ENCODE measurements at regions not wholly inside any gene's neighbourhood (a gene's known extent, or its start where the extent isn't known, plus 50 kb on each side); places are given as distances from the start of the nearest gene placed in this dataset.
"Not testable (repeated sequence)": the region's sequence is repeated elsewhere in the genome, so short reads cannot be mapped to it uniquely, and the experiment has no call there.

DNA sequence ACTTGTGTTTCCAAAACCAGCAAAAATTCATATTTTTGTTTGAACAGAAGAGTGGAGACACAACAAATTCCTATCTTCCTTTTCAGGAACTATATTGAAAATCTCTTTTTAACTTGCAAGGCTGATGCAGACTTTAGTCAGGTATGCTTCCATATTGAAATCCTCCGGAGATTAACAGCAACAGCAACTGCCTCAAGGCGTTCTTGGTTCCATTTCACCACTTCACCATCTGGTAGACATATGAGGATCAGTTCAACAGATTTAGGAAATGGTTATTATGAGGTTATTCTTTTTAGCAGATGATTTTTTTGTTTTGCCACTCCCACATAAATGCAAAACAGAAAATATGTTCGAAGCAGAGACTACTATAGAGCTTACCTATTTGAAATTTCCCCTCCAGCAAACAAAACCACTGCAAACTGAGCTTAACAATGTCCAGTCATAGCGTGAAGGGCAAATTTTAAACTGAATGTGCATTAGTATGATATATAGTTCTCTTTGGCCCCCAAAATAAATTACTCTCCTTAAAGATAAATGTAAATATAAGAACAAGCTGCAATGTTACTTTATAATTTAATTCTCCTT, 520.5 kb upstream of the ADGRB3 start:
- TF ChIP-seq, protein P1, sequence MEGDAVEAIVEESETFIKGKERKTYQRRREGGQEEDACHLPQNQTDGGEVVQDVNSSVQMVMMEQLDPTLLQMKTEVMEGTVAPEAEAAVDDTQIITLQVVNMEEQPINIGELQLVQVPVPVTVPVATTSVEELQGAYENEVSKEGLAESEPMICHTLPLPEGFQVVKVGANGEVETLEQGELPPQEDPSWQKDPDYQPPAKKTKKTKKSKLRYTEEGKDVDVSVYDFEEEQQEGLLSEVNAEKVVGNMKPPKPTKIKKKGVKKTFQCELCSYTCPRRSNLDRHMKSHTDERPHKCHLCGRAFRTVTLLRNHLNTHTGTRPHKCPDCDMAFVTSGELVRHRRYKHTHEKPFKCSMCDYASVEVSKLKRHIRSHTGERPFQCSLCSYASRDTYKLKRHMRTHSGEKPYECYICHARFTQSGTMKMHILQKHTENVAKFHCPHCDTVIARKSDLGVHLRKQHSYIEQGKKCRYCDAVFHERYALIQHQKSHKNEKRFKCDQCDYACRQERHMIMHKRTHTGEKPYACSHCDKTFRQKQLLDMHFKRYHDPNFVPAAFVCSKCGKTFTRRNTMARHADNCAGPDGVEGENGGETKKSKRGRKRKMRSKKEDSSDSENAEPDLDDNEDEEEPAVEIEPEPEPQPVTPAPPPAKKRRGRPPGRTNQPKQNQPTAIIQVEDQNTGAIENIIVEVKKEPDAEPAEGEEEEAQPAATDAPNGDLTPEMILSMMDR (IDR thresholded peaks at IDR 0.05; ENCODE audit: borderline replicate concordance, insufficient read depth, low read depth, low read length), result no peak
- no peak overlapping the region for H3K4me3 ChIP-seq (ENCODE audit: low read depth, low read length)

DNA sequence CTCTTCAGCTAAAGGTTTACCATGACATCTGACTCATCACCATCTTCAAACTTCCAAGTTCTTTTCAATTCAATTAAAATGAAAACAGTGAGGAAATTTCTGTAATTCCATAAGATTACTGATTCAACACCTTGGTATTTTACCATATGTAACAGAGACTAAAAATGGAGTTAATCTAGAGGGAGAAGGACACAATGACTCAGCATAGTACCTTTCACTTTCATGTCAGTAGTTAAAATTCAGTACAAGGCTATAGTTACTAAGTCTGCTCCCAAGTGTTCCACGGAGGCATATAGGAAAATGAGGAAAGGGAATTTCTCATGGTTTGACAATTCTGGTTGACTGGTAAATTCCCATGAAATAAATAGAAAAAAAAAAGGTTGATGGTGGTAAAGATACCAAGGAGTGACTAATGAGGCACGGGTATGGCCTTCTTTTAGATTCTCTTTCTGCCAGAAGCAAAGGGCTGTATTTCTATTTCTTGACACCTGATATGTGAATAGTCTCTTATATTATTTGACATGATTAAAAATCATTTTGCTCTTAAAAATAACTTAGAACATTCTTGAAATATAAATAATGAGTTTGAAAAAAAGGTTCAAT, 526.7 kb upstream of the ADGRB3 start:
- H3K4me3 ChIP-seq (ENCODE audit: low read depth, low read length), result no peak overlapping the region
- TF ChIP-seq, protein P1 (IDR thresholded peaks at IDR 0.05; ENCODE audit: borderline replicate concordance, insufficient read depth, low read depth, low read length), result no peak

DNA sequence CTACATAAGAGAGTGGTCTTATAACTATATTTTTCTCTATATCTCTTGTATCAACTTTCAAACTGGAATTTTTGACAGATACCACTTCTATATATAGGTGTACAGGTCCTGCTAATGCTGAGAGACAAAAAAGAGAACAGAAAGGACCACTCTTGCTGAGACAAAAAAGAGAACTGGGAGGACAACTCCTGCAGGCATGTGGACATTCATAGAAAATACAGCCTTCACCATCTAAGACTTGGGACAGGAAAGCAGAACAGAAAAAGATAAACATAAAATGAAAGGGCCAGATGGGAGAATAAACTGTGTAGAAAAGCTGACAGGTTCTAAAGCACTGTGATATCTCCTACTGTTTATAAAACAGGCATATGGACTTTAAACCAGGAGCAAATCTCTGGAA, 541.0 kb upstream of the ADGRB3 start:
- TF ChIP-seq, protein P1 (IDR thresholded peaks at IDR 0.05; ENCODE audit: borderline replicate concordance, insufficient read depth, low read depth, low read length), result no peak
- no peak overlapping the region for H3K4me3 ChIP-seq (ENCODE audit: low read depth, low read length)

DNA sequence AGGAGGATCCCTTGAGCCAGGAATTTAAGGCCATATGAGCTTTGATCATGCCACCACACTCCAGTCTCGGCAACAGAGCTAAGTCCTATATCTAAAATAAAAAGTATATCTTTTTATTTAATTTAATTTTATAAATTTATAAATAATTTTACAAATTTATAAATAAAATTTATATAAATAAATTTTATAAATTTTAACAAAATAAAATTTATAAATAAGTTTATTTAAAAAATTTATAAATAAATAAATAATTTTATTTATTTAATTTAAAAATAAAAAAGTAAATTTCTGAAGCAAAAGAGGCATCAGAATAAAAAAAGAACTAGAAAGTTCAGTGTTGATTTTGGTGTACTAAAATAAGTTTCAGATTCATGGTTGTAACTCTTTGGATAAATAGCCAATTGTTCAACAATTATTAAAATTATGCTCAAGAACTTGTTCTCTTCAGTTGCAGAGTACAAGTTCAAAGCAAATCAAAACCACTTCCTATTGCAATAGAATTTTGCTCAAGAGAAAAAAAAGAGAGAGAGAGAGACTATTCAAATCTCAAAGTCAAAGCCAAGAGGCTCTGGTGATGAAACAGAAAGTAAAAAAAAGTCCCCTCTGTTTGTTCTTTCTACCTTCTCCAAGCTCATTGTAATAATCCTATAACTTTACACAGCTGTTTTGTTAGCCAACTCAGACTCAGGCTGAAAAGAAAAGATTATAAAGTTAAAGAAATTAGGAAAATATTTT, 547.5 kb upstream of the ADGRB3 start:
- H3K4me3 ChIP-seq (ENCODE audit: low read depth, low read length), result no peak overlapping the region
- TF ChIP-seq, protein P1 (IDR thresholded peaks at IDR 0.05; ENCODE audit: borderline replicate concordance, insufficient read depth, low read depth, low read length), result no peak

DNA sequence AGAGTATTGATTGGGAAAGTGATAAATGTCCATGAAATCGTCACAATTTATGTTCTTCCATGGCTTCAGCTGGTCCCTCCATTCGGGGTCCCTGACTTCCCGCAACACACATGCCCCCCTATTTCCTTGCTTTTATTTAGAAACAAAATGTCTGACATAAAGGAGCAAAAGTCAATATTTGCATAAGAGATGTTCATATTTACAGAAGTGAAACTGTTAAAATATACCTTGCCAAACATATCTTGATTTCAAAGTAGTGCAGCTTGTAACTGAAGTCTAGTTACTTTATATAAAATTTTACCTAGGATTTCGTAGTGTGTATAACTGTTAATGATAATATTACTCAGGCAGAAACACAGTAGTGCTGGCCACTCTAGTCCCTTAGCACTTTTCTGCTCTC, 548.9 kb upstream of the ADGRB3 start:
- TF ChIP-seq, protein P1 (IDR thresholded peaks at IDR 0.05; ENCODE audit: borderline replicate concordance, insufficient read depth, low read depth, low read length), result no peak
- H3K4me3 ChIP-seq (ENCODE audit: low read depth, low read length), result no peak overlapping the region

DNA sequence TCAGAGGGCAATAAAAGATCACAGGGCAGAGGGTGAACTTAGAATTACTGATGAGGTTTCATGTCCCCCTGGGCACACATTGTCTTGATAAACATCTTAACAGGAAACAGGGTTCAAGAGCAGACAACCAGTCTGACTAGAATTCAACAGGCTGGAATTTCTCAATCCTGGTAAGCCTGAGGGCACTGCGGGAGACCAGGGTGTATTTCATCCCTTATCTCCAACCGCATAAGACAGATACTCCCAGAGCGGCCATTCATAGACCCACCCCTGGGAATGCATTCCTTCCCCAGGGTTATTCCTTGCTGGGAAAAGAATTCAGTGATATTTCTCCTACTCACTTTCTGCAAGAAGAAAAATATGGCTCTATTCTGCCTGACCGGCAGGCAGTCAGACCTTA, 549.5 kb upstream of the ADGRB3 start:
- H3K4me3 ChIP-seq (ENCODE audit: low read depth, low read length), result not testable (repeated sequence)

DNA sequence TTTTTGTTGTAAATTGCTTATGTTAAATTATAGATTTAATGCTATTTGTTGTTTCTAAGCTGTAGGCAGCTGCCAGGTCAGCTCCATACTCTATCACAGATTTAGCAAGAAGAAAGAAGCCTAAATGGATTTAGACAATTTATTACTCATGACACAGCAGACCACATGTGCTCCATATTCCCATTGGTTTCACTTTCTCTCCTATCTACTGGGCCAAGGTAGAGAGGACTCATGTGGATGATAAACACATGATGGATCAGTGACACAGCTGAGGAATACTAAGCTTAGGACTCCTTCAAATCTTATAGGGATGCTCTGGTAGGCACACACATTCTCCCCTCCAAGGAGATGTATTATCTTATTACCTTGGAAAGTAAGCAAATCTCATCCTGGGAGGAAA, 553.0 kb upstream of the ADGRB3 start:
- H3K4me3 ChIP-seq (ENCODE audit: low read depth, low read length), result no peak overlapping the region
- TF ChIP-seq, protein P1 (IDR thresholded peaks at IDR 0.05; ENCODE audit: borderline replicate concordance, insufficient read depth, low read depth, low read length), result no peak

All from GM12875 (cell line).